Right atrium auricular region (tissue), 2 donors: ENCODE measurements at regions not wholly inside any gene's neighbourhood (a gene's known extent, or its start where the extent isn't known, plus 50 kb on each side); places are given as distances from the start of the nearest gene placed in this dataset.

Experiments used
- DNase-seq: peaks from one replicate; pipeline ENCODE4 v3.0.0-alpha.2; 2019; ENCODE audit warnings: low spot score
- H3K27ac ChIP-seq, 2 donors: fragments of 200-600 bp; sonication (generic); 1 replicate in 1 of 2; 2 replicates in 1 of 2; pipeline ENCODE4 v1.5.1; 2016 to 2019
- H3K27me3 ChIP-seq, 2 donors: fragments of 200-600 bp; sonication (generic); one replicate each; pipeline versions ENCODE4 v1.5.1 to v1.6.0; 2017 to 2019
- H3K36me3 ChIP-seq: fragments of 200-600 bp; sonication (generic); one replicate; pipeline ENCODE4 v1.5.1; 2016
- H3K4me1 ChIP-seq, 2 donors: fragments of 200-600 bp; sonication (generic); one replicate each; pipeline versions ENCODE4 v1.5.1 to v1.6.0; 2017 to 2019
- H3K4me3 ChIP-seq, 2 donors: fragments of 200-600 bp; sonication (generic); 1 replicate in 1 of 2; 2 replicates in 1 of 2; pipeline ENCODE4 v1.5.1; 2017 to 2019; ENCODE audit warnings: mild to moderate bottlenecking in 1 of 2, moderate library complexity in 1 of 2
- H3K9me3 ChIP-seq, 2 donors: fragments of 200-600 bp; sonication (generic); one replicate each; pipeline ENCODE4 v1.5.1; 2019
- TF ChIP-seq, protein P1 (sequence below), 2 donors: fragments of 200-600 bp; sonication (generic); IDR thresholded peaks; one replicate each; pipeline ENCODE4 v1.5.1; 2019; ENCODE audit warnings: antibody characterized with exemption in 2 of 2

DNA sequence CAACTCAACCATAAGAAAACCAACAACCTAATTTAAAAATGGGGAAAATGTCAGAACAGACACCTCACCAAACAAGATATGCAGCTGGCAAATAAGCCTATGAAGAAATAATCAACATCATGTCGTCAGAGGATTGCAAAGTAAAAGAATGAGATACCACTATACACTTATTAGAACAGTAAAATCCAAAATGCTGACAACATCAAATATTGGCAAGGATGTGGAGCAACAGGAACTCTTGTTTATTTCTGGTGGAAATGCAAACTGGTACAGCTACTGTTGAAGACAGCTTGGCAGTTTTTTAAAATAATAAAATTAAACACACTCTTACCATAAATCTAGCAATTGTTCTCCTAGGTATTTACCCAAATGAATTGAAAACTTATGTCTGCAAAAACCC lies 140.7 kb upstream of the B3GAT1 start:
- Histone ChIP-seq H3K9me3 (no peaks in the 10 kb centered on the region), H3K27me3 (no peaks in the 10 kb centered on the region), H3K36me3 (no peaks in the 10 kb centered on the region), H3K27ac (no peak overlapping the region), H3K4me3 (no peak overlapping the region), H3K4me1 (no peaks in the 10 kb centered on the region)
- TF ChIP-seq, protein P1, sequence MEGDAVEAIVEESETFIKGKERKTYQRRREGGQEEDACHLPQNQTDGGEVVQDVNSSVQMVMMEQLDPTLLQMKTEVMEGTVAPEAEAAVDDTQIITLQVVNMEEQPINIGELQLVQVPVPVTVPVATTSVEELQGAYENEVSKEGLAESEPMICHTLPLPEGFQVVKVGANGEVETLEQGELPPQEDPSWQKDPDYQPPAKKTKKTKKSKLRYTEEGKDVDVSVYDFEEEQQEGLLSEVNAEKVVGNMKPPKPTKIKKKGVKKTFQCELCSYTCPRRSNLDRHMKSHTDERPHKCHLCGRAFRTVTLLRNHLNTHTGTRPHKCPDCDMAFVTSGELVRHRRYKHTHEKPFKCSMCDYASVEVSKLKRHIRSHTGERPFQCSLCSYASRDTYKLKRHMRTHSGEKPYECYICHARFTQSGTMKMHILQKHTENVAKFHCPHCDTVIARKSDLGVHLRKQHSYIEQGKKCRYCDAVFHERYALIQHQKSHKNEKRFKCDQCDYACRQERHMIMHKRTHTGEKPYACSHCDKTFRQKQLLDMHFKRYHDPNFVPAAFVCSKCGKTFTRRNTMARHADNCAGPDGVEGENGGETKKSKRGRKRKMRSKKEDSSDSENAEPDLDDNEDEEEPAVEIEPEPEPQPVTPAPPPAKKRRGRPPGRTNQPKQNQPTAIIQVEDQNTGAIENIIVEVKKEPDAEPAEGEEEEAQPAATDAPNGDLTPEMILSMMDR (IDR thresholded peaks at IDR 0.05) = no peak
- DNase-seq = no peak

DNA sequence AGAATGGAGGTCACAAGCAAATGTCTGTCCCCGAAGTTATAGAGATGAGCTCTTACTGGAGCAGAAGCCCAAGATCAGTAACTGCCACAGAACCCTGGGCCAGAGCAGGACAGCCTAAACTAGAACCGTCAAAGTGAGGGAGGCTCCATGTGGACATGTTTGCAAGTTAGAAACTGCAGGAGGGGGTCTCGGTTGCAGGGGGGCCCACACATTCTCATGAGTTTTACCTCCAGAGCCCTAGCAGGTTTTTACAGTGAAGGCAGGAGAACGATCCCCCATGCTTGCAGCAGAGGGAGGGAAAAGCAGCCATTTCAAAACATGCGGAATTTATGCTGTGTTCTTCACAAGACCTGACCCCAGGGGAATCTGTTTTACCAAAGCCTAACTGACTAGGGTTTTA lies 133.5 kb upstream of the B3GAT1 start:
- no peak overlapping the region for H3K4me3 ChIP-seq
- H3K27me3 ChIP-seq = no peaks in the 10 kb centered on the region
- peak; percentile 50 for DNase-seq
- TF ChIP-seq, protein P1 (IDR thresholded peaks at IDR 0.05) = no peak
- no peaks in the 10 kb centered on the region for H3K36me3 ChIP-seq
- no peaks in the 10 kb centered on the region for H3K4me1 ChIP-seq
- no peak overlapping the region for H3K27ac ChIP-seq
- H3K9me3 ChIP-seq = no peaks in the 10 kb centered on the region

DNA sequence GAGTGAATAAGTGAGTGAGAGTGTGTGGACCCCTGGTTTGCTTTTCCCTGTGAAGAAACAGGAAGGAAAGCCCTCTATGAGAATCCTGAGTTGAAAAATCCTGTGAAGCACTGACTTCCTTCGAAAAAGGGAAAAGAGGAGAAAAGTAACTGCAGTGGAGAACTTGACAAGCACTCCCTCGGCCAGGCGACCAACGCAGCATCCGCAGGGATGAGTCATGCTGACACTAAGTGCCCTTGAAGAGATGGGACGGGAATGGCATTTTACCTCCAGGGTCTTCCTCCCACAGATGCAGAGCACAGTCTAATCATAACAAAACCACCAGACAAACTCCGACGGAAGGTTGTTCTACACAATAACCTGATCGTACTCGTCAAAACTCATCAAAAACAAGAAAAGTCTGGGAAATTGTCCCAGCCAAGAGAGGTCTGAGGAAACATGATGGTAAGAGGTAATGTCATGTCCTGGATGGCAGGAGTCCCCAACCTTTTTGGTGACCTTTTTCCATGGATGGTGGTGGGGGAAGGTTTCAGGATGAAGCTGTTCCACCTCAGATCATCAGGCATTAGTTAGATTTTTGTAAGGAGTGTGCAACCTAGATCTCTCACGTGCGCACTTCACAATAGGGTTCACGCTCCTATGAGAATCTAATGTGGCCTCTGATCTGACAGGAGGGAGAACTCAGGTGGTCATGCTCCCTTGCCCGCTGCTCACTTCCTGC lies 132.2 kb upstream of the B3GAT1 start:
- TF ChIP-seq, protein P1 (IDR thresholded peaks at IDR 0.05) = no peak
- peak; percentile 42 for DNase-seq
- Histone ChIP-seq H3K4me1 (no peaks in the 10 kb centered on the region), H3K9me3 (no peaks in the 10 kb centered on the region), H3K4me3 (no peak overlapping the region), H3K27me3 (no peaks in the 10 kb centered on the region), H3K27ac (no peak overlapping the region), H3K36me3 (no peaks in the 10 kb centered on the region)

DNA sequence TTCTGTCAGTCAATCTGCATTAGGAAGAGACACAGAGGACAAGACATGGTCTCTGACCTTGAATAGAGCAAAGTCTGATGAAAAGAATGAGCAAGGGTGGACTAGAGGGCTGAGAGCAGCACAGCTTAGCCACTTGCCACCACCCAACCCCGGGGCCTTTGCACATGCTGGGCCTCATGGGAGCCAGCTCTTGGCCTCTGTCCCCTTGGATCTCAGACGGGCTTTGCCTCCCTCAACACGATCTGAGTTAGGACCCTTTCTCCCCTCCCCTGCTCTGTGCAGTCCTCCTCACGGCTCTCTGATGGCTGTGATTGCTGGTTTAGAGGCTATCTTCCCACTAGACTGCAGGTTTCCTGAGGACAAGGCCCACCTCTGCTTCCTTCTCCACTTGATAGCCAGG lies 131.6 kb upstream of the B3GAT1 start:
- no peaks in the 10 kb centered on the region for H3K36me3 ChIP-seq
- no peak overlapping the region for H3K4me3 ChIP-seq
- TF ChIP-seq, protein P1 (IDR thresholded peaks at IDR 0.05) = no peak
- no peaks in the 10 kb centered on the region for H3K9me3 ChIP-seq
- DNase-seq = peak; percentile 23
- H3K27me3 ChIP-seq = no peaks in the 10 kb centered on the region
- H3K27ac ChIP-seq = no peak overlapping the region
- no peaks in the 10 kb centered on the region for H3K4me1 ChIP-seq

DNA sequence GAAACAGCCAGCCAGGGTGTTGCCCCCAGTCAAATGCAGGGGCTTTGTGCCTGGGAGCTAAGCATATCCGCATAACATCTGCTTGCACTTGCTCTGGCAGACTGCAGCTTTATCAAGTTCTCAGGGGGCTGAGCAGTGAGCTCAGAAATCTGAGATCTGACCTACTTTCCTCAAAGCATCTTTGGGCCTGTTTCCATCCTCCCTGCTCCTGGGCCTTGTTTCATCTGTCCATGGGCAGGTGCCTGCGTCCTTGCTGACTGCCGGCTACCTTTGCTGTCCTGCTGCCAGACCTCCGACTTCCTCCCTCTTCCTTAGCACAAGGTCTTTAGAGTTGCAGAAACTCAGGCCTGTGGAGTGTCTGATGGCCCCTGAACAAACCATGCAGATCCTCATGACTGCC lies 131.2 kb upstream of the B3GAT1 start:
- Histone ChIP-seq H3K36me3 (no peaks in the 10 kb centered on the region), H3K27me3 (no peaks in the 10 kb centered on the region), H3K4me3 (no peak overlapping the region), H3K4me1 (no peaks in the 10 kb centered on the region), H3K9me3 (no peaks in the 10 kb centered on the region), H3K27ac (no peak overlapping the region)
- DNase-seq = peak; percentile 40
- TF ChIP-seq, protein P1 (IDR thresholded peaks at IDR 0.05) = no peak
